SKM-1 treated with dmso at 0.1 percent for 144 hours (cell line): ENCODE measurements at regions not wholly inside any gene's neighbourhood (a gene's known extent, or its start where the extent isn't known, plus 50 kb on each side); places are given as distances from the start of the nearest gene placed in this dataset.
"Not testable (repeated sequence)": the region's sequence is repeated elsewhere in the genome, so short reads cannot be mapped to it uniquely, and the experiment has no call there.

Source experiments
- DNase-seq: peaks from one replicate; lab custom pipeline; 2025; ENCODE audit not compliant: unreplicated experiment; lab: John Stamatoyannopoulos, UW

- no peak for DNase-seq
Observed at GRCh38 chr11:112637076-112637475, 324.1 kb upstream of the NCAM1 start.

GRCh38 chr11:112637876-112638275 lies 323.3 kb upstream of the NCAM1 start:
- DNase-seq = no peak

- no peak for DNase-seq
Observed at GRCh38 chr11:112639469-112639868, 321.8 kb upstream of the NCAM1 start.

- no peak for DNase-seq
Observed at GRCh38 chr11:112643416-112643815, 317.8 kb upstream of the NCAM1 start.

GRCh38 chr11:112644410-112645131 lies 316.6 kb upstream of the NCAM1 start:
- no peak for DNase-seq

- DNase-seq = no peak
Observed at GRCh38 chr11:112649856-112650255, 311.4 kb upstream of the NCAM1 start.

- DNase-seq = no peak
Observed at GRCh38 chr11:112650527-112650926, 310.7 kb upstream of the NCAM1 start.

GRCh38 chr11:112651386-112651785 lies 309.8 kb upstream of the NCAM1 start:
- DNase-seq = no peak

- DNase-seq = no peak
Observed at GRCh38 chr11:112652786-112653390, 308.3 kb upstream of the NCAM1 start.

GRCh38 chr11:112655371-112655770 lies 305.8 kb upstream of the NCAM1 start:
- DNase-seq = no peak

- DNase-seq = no peak
Observed at GRCh38 chr11:112656772-112657428, 304.3 kb upstream of the NCAM1 start.

- no peak for DNase-seq
Observed at GRCh38 chr11:112658431-112658878, 302.8 kb upstream of the NCAM1 start.

- no peak for DNase-seq
Observed at GRCh38 chr11:112661146-112661545, 300.1 kb upstream of the NCAM1 start.

GRCh38 chr11:112661571-112661970 lies 299.6 kb upstream of the NCAM1 start:
- no peak for DNase-seq

- no peak for DNase-seq
Observed at GRCh38 chr11:112662554-112662953, 298.7 kb upstream of the NCAM1 start.

GRCh38 chr11:112663947-112664634 lies 297.1 kb upstream of the NCAM1 start:
- no peak for DNase-seq

GRCh38 chr11:112665291-112665690 lies 295.9 kb upstream of the NCAM1 start:
- no peak for DNase-seq

GRCh38 chr11:112666253-112666652 lies 295.0 kb upstream of the NCAM1 start:
- no peak for DNase-seq

- no peak for DNase-seq
Observed at GRCh38 chr11:112670806-112671570, 290.2 kb upstream of the NCAM1 start.

GRCh38 chr11:112673401-112673800 lies 287.8 kb upstream of the NCAM1 start:
- not testable (repeated sequence) for DNase-seq

GRCh38 chr11:112685111-112685510 lies 276.1 kb upstream of the NCAM1 start:
- no peak for DNase-seq
